Stomach (tissue), 8 donors: ENCODE measurements at regions not wholly inside any gene's neighbourhood (a gene's known extent, or its start where the extent isn't known, plus 50 kb on each side); places are given as distances from the start of the nearest gene placed in this dataset.

Experiments used
- DNase-seq, 2 donors: peaks; one replicate each; pipeline versions ENCODE4 v3.0.0 to v3.0.0-alpha.2; 2013 to 2019
- H3K27ac ChIP-seq, 5 donors: fragments of 200-600 bp in 4 of 5; sonication (generic) in 4 of 5; one replicate each; pipeline ENCODE4 v1.5.1; 2013 to 2019; ENCODE audit warnings: mild to moderate bottlenecking in 1 of 5, moderate library complexity in 1 of 5
- H3K27me3 ChIP-seq, 3 donors: fragments of 200-600 bp; sonication (generic); one replicate each; pipeline ENCODE4 v1.5.1; 2017 to 2019; ENCODE audit warnings: mixed run types in 1 of 3
- H3K36me3 ChIP-seq, 4 donors: fragments of 200-600 bp; sonication (generic); 1 replicate in 3 of 4; 2 replicates in 1 of 4; pipeline ENCODE4 v1.5.1; 2016 to 2019
- H3K4me1 ChIP-seq, 4 donors: fragments of 200-600 bp; sonication (generic); one replicate each; pipeline ENCODE4 v1.5.1; 2016 to 2019
- H3K4me3 ChIP-seq, 4 donors: fragments of 200-600 bp; sonication (generic) in 3 of 4; one replicate each; pipeline ENCODE4 v1.5.1; 2016 to 2019; ENCODE audit warnings: mild to moderate bottlenecking in 1 of 4
- H3K9me3 ChIP-seq, 4 donors: fragments of 200-600 bp; sonication (generic); one replicate each; pipeline ENCODE4 v1.5.1; 2016 to 2019
- CTCF ChIP-seq, 7 experiments: fragments of 450-650 bp in 4 of 7; fragments of 200-600 bp in 3 of 7; sonication (generic) in 3 of 7; IDR thresholded peaks; one replicate each; pipeline ENCODE4 v1.5.1; 2016 to 2019; ENCODE audit warnings: antibody characterized with exemption in 7 of 7, control low read depth in 2 of 7, mild to moderate bottlenecking in 1 of 7
- EP300 ChIP-seq: sonication (generic); formaldehyde crosslinking; IDR thresholded peaks from one replicate; pipeline ENCODE4 v1.6.1; 2017; ENCODE audit warnings: antibody characterized with exemption
- POLR2A ChIP-seq, 4 donors: fragments of 450-650 bp; IDR thresholded peaks; one replicate each; pipeline ENCODE4 v1.6.1; 2016; ENCODE audit warnings: antibody characterized with exemption in 4 of 4, control low read depth in 2 of 4, mild to moderate bottlenecking in 1 of 4, moderate library complexity in 1 of 4
- POLR2AphosphoS5 ChIP-seq, 3 donors: sonication (generic); formaldehyde crosslinking; IDR thresholded peaks; one replicate each; pipeline ENCODE4 v1.6.1; 2016; ENCODE audit warnings: antibody characterized with exemption in 3 of 3
- WGBS, 5 donors: extraction: QIAGEN DNeasy Blood & Tissue Kit in 3 of 5; methylation state at CpG; one replicate each; pipeline versions ENCODE4 v1.1.5 to v1.1.7; 2013 to 2018; 5-methylcytosine and 5-hydroxymethylcytosine counted together
- intact Hi-C: fragments of 100-400 bp; cut with DNase I; formaldehyde crosslinking; loops from one replicate; pipeline ENCODE4 v1.15.1; 2023; ENCODE audit warnings: low total_unique reads
- donor health status: healthy with polysubstance abuse.
- donor health status: Bipolar disorder and iron deficiency.
- donor health status: healthy.

DNA sequence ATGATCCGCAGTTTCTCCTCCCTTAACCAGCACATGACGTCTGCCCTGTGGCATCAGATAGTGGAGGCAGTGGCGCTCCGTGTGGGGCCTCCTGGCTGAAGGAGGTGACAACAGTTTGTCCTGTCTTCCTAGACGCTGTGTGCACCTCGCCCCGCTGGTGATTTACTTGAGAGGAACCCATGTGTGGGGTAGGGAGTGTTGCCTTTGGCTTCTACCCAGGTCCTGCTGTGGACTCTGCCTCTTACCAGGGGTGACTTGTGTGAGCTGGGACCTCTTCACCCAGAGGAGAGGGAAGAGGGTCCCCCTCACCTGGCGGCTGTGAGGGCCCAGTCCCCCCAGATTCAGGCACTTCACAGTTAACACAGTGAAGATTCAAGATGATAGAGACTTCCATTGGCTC lies 77.6 kb downstream of the TMEM18 start:
- 61 to 91% (median 77%) methylated on average over 7 to 8 of the region's 8 CpGs for WGBS, 5 donors
- intact Hi-C loops: no loop called here

GRCh38 chr2:598058-598802 lies 79.0 kb downstream of the TMEM18 start:
- DNase-seq: no peak
- WGBS, 5 donors: 87 to 94% (median 91%) methylated on average over 17 of the region's 17 CpGs
- intact Hi-C loops: no loop called here

More for the DNA sequence above, 77.6 kb downstream of the TMEM18 start:
- Histone ChIP-seq H3K27me3 (no peaks in the 10 kb centered on the region), H3K36me3 (no peaks in the 10 kb centered on the region), H3K4me3 (no peak overlapping the region), H3K4me1 (no peaks in the 10 kb centered on the region), H3K27ac (no peak overlapping the region), H3K9me3 (no peaks in the 10 kb centered on the region)
- TF ChIP-seq POLR2A (IDR thresholded peaks at IDR 0.05) (no peak), EP300 (no peak), CTCF (IDR thresholded peaks at IDR 0.05) (no peak), POLR2AphosphoS5 (IDR thresholded peaks at IDR 0.05) (no peak)
- no peak for DNase-seq

DNA sequence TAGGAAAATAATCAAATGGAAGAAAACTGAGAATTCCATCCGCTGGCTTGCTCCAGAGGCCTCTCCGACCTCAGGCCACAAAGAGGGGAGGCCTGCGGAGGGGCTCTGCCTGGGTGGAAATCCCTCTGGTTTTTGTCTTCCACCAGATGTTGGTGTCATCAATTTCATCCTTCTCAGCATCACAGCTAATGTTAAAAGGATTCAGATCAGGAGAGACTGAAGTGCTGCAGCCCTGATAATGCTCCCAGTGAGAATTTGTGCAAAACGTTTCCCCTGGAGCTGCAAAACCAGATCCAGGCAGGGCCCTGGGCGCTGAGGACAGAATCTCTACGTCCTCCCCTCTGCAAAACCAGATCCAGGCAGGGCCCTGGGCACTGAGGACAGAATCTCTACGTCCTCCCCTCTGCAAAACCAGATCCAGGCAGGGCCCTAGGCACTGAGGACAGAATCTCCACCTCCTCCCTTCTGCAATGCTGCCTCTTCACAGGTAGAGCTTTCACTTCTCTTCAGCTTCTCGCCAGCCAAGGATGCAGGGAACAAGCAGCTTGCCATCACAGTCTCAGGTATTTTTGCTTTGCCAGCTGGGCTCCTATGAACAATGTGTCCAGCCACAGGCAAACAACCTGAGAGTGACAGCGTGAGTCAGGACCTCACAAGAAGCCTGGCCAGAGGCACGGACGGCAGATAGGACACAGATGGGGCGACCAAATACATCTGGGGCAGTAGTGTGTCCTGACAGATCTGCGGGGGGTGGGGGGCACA lies 81.2 kb downstream of the TMEM18 start:
- DNase-seq: no peak
- WGBS, 5 donors: 55 to 71% (median 69%) methylated on average over 12 to 13 of the region's 13 CpGs
- no peaks in the 10 kb centered on the region for H3K27me3 ChIP-seq
- no peaks in the 10 kb centered on the region for H3K4me1 ChIP-seq
- no peak for TF ChIP-seq EP300
- TF ChIP-seq POLR2AphosphoS5 (IDR thresholded peaks at IDR 0.05): no peak
- TF ChIP-seq POLR2A (IDR thresholded peaks at IDR 0.05): no peak
- TF ChIP-seq CTCF (IDR thresholded peaks at IDR 0.05): no peak
- no peak overlapping the region for H3K4me3 ChIP-seq
- intact Hi-C loops: no loop called here
- no peak overlapping the region for H3K27ac ChIP-seq
- H3K36me3 ChIP-seq: no peaks in the 10 kb centered on the region
- no peaks in the 10 kb centered on the region for H3K9me3 ChIP-seq

More at GRCh38 chr2:598058-598802, 79.0 kb downstream of the TMEM18 start:
- Histone ChIP-seq H3K4me1 (no peaks in the 10 kb centered on the region), H3K9me3 (no peaks in the 10 kb centered on the region), H3K4me3 (no peak overlapping the region), H3K27me3 (no peaks in the 10 kb centered on the region), H3K27ac (no peak overlapping the region), H3K36me3 (no peaks in the 10 kb centered on the region)
- TF ChIP-seq EP300 (no peak), CTCF (IDR thresholded peaks at IDR 0.05) (no peak), POLR2AphosphoS5 (IDR thresholded peaks at IDR 0.05) (no peak), POLR2A (IDR thresholded peaks at IDR 0.05) (no peak)

DNA sequence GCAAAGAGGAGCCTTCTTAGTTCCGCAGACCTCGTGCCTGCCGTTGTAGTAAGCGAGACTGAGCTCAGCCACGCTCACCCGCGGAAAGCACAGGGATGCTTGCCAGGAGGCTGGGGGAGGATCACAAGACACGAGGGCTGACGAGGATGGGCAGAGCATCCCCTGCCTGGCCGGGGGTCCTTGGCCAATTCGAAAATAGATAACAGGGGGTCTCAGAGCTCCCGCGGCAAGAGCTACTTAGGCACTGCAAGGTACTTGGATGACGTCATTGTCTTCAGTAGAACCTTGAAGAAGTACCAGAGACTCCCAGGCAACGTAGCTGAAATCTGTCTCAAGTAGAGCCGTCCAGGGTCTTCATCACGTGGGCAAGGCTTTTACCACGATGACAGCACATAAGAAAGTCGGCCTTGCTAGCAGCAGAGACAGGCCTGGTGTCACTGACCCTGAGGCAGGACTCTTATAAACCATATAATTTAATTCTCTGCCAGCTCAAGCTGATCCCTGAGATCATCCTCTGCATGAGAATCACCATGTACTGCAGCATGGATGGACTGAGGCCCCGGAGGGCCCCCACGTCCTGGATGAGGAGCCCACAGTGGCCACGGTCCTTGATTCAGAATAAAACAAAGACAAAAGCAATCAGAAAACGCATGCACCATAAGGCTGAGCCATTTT lies 81.9 kb downstream of the TMEM18 start:
- Histone ChIP-seq H3K4me3 (no peak overlapping the region), H3K36me3 (no peaks in the 10 kb centered on the region), H3K9me3 (no peaks in the 10 kb centered on the region), H3K27ac (no peak overlapping the region), H3K27me3 (no peaks in the 10 kb centered on the region), H3K4me1 (no peaks in the 10 kb centered on the region)
- no peak for DNase-seq
- intact Hi-C loops: no loop called here
- 84 to 91% (median 86%) methylated on average over 23 of the region's 23 CpGs for WGBS, 5 donors
- TF ChIP-seq EP300 (no peak), POLR2A (IDR thresholded peaks at IDR 0.05) (no peak), POLR2AphosphoS5 (IDR thresholded peaks at IDR 0.05) (no peak), CTCF (IDR thresholded peaks at IDR 0.05) (no peak)
